A673 (cell line): ENCODE measurements at regions not wholly inside any gene's neighbourhood (a gene's known extent, or its start where the extent isn't known, plus 50 kb on each side); places are given as distances from the start of the nearest gene placed in this dataset.

Experiments used
- EZH2 ChIP-seq: fragments of 200-600 bp; sonication (generic); IDR thresholded peaks from 2 replicates; pipeline ENCODE4 v1.6.1; 2017; ENCODE audit warnings: borderline replicate concordance, low read depth, mild to moderate bottlenecking, mixed read lengths, antibody characterized with exemption, low read length; ENCODE audit not compliant: poor library complexity, severe bottlenecking
- TF ChIP-seq, protein P1 (sequence below): fragments of 300-800, 200-600 bp; sonication (generic); conservative IDR thresholded peaks from 2 replicates; pipeline ENCODE4 v1.5.1; 2017; ENCODE audit warnings: low read depth, mild to moderate bottlenecking, antibody characterized with exemption, low read length, moderate library complexity, mixed read lengths

DNA sequence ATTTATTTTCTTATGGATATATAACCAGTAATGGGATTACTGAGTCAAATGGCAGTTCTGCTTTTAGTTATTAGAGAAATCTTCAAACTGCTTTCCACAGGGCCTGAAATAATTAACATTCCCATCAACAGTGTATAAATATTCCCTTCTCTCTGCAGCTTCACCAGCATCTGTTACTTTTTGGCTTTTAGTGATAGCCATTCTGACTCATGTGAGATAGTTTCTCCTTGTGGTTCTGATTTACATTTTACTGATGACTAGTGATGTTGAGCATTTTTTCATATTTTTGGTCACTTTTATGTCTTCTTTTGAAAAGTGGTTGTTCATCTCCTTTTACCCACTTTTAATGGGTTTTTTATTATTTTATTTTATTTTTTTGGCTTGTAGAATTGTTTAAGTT is 1290.3 kb upstream of the CDH9 start:
- TF ChIP-seq, protein P1, sequence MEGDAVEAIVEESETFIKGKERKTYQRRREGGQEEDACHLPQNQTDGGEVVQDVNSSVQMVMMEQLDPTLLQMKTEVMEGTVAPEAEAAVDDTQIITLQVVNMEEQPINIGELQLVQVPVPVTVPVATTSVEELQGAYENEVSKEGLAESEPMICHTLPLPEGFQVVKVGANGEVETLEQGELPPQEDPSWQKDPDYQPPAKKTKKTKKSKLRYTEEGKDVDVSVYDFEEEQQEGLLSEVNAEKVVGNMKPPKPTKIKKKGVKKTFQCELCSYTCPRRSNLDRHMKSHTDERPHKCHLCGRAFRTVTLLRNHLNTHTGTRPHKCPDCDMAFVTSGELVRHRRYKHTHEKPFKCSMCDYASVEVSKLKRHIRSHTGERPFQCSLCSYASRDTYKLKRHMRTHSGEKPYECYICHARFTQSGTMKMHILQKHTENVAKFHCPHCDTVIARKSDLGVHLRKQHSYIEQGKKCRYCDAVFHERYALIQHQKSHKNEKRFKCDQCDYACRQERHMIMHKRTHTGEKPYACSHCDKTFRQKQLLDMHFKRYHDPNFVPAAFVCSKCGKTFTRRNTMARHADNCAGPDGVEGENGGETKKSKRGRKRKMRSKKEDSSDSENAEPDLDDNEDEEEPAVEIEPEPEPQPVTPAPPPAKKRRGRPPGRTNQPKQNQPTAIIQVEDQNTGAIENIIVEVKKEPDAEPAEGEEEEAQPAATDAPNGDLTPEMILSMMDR: no peak
- TF ChIP-seq EZH2: no peak
